GM18873 (cell line): ENCODE measurements at regions not wholly inside any gene's neighbourhood (a gene's known extent, or its start where the extent isn't known, plus 50 kb on each side); places are given as distances from the start of the nearest gene placed in this dataset.

ENCODE experiments used
- ATAC-seq: cut with Tn5 transposase; IDR thresholded peaks from one replicate; pipeline ENCODE4 v1.9.1; 2021; ENCODE audit warnings: mild to moderate bottlenecking, moderate library complexity, moderate number of reproducible peaks; ENCODE audit not compliant: unreplicated experiment, low FRiP score

DNA sequence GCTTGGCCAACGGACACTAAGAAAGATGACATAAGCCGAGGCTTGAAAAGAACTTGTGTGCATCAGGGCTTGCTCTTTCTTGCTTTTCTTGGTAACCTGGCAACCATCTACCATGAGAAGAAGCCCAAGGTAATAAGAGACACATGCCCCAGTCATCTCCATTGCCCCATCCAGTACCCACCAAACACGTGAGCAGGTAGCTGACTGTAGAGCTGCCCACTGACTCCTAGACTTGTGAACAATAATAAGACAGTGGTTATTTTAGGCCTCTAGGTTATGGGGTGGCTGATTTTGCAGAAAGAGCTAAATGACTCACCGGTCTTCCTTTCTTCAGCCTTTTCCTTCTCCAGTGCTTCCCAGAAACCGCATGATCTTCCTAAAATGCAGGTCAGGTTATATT is 105.0 kb upstream of the JUN start:
- ATAC-seq = no peak

DNA sequence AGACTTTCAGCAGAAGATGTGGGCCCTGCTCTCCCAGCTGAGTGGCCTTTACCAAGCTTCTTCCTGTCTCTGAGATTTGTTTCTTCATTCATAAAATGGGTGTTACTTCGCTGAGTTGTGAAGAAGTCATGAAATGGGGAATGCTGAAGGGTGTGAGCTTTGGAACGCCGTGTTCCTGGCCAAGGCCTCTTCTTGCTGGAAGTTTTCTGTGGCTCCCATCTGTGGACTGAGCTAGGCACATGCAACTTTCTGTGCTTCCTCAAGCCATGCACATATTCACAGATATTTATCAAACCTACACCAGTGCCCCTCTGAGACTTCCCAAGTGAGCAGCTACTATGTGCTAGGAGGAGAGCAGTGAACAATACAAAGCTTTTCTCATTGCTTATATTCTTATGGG is 106.3 kb upstream of the JUN start:
- no peak for ATAC-seq

DNA sequence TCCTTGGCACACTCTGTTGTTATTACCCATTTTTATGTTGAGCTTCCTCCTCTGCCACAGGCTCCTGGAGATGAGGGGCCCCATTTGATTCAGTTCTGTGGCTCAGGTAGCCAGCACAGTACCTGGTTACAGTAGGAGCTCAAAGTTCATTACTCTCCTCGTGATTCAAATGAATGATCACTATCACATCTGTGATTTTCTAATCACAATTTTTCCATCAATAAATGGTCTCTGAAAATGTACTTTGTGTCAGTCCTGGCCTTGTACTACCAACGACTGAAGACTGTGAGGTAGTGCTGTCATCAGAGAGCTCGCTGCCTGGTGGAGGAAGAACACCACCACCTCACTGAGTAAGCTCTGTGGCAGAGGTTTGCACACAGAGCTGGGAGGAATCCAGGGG is 106.8 kb upstream of the JUN start:
- ATAC-seq = no peak

DNA sequence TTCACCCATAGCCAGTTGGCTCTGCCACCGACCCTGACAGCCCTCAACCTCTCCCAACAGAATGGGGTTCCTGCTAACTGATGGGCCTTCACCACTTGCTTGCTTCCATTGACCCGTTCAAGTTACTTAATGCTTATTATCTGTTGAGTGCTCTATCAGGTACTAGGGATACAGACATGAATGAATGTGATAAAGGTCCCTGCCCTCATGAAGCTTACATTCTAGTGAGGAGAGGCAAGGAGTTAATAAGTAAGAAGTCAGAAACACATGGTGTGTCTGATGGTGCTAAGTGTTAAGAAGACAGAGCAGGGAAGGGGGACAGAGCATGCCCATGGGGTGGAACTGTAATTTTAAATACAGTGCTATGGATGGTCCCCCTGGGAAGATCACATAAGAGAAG is 107.5 kb upstream of the JUN start:
- ATAC-seq = no peak

DNA sequence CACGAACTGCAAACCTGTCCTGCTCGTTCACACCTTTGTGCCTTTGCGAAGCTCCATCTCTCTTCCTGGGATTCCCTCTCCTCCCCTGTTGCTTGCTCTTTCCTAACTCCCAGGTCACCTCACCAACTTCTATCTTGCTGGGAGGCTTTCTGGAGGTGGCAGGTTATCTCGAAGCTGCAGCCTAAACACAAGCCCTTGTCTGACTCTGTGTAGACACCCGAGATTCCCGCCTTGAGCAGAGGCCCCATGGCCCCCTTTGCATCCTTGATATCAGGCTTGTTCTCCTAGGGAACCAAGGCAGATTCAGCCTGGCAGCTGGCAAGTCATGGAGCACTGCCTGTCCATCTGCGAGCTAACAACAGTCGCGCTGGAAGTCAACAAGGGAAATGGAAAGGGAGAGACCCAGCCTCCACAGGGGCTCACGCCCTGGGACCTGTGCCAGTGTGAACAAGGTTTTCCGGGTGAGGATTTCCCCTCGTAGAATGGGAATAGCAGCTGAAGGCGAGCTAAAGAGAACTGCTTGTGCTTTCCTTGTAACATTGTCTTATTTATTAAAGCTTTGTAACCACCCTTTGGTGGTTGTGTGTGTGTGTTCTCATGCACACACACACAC is 109.5 kb upstream of the JUN start:
- ATAC-seq = no peak

DNA sequence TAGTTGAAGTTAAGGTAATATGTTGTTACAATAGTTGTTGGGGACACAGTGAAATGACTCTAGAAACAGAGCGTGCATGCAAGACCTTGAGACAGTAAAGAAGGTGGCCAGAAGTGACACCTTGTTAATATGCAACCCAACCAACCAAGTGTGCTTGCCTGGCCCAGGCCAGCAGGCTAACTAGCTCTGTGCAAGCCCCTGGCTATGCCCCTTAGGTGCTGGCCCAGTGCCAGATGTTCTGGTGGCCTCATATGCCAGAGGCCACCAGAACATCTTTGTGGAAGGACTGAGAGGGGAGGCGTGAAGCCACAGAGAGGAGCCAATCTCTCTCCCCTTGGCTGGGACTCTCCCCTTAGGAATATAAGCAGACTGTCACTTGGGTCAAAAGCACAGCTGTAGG is 111.2 kb upstream of the JUN start:
- no peak for ATAC-seq

DNA sequence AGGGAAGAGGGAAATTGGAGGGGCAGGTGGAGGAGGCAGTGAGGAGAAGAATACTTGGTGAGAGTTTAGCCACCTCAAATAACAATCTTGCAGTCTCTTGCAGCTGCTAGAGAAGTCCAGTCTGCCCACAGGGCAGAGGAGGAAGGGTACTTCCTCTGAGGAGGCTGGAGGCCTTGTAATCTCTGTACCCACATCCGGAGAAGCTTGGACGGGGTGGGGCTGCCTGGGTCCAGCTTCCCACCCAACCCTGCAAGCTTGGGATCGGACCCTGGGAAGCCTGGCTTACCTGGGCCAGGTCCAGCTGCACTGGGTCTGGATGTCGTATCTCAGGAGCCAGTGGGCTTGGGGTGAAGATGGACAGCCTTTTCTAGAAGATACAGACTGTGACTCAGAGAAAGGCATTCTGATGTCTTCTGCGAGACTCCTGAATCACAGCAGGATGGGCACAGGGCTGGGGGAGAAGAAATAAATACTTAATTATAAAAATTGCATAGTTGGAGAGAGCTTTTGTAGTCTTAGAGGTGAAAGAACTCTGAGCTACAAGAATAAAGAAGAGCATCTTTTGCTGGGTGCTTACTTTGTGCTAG is 111.8 kb upstream of the JUN start:
- no peak for ATAC-seq

DNA sequence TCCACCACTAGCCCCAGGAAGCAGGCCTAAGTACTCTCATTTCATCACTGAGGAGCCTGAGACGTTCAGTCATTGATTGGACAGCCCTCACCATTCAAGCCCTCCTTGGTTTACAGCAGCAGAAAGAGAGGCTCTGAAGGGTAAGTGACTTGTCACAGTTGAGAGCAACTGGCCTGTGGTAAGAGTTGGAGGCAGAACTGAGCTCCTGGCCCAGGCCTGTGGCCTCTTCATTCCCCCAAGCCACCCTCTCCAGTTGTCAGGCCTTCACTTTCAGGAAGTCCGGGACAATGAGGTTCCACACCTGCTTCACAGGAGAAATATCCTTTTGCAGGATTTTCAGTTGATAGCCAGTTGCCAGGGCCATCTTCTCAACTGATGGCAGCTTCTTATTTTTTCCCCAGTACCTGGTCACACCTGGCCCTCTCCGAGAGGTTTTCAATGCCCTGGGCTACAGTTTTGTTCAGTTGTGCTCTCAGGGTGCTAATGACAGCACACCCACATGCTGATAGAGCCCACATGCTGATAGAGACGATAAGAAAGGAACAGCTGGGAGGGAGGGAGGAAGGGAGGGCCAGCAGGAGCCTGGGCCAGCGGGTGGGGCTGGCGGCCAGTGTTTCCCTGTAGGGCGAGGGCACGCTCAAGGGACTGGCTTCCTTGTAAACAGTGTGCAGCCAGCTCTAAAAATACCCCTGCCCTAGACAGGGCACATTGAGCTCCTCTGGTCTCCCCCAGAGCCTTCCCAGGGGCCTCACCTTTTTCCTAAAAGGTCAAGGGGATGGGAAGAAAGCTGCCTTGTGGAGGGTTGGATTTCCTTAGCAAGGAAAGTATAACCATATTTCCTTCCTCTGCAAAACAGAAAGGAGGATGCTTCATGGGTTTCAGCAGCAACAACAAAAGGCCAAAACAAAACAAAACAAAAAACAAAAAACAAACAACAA is 112.7 kb upstream of the JUN start:
- ATAC-seq = no peak

DNA sequence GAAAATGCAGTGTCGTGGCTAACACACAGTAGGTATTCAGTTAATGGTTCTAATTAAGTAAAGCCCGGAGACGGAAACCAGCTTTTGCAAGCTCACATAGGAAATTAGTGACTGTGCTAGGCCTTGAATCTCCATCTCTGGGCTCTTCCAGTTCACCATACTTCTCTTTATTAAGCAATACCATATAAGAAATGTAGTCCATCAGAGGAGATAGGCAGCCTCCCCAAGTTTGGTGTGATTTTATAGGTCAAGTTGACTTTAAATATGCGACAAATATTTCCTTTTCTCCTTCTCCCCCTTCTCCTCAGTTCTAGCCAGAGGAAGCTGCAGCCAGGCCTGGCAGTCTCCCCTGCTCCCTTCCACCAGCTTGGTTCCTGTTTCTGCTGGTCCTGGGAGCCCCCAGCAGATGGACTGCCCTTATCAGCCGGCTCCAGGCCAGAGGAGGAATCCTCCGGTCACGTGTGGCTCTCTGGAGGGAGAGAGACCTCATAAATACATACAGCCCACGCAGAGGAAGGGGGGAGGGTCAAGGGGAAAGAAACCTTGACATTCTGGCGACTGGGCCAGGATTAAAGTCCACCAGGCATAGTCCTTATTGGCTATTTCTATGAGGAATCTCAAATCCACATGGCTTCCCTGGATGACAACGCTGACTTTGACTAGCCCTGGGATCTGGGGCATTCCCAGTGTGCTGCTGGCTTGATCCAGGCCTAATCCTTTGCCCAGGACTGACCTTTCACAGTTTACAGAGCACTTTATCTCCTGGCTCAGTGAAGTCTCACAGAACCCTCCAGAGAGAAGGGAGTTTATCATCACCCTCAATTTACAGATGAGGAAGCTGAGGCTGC is 115.1 kb upstream of the JUN start:
- ATAC-seq = no peak

DNA sequence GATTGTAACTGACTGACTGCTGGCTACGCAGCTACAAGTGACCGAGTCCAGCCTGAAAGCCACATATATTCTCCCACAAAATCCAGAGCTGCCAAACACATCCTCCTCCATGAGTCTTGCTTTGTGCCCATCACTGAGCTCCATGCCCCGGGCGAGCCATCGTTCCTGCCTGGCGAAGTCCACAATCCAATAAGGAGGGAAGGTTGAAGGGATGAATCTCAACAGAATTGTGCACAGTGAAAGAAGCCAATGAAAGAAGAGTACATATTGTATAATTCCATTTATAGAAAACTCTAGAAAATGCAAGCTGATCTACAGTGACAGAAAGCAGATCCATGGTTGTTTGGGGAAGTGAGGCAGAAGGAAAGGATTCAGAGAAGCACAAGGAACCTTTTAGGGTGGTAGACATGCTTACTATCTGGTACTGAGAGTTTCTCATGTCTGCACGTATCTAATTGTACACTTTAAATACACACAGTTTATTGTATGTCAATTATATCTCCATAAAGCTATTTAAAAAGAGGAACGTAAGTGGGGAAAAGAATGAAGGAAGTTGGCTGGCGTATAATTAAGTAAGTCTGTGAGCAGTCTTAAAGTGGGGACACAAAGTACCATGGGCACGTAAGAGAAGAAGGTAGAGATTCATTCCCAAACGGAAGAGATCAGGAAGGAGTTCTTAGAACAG is 115.9 kb upstream of the JUN start:
- ATAC-seq = no peak

DNA sequence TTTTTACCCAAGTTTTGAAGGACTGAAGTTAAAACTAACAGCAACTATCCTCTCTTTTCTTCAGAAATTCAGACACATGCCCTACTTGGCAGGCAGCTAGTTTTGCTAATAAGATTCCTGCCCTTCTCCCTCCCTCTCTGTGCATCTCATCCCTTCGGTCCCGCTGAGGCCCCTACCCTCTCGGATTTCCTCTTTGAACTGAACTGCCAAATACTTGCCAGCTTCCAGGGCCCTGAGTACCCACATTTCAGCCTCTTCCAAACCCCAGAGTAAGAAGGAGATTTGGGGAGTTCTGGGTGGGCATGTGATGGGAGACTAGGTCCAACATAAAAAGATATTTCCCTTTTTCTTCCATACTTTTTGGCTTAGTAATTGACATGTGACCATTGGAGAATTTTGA is 116.5 kb upstream of the JUN start:
- ATAC-seq = no peak

DNA sequence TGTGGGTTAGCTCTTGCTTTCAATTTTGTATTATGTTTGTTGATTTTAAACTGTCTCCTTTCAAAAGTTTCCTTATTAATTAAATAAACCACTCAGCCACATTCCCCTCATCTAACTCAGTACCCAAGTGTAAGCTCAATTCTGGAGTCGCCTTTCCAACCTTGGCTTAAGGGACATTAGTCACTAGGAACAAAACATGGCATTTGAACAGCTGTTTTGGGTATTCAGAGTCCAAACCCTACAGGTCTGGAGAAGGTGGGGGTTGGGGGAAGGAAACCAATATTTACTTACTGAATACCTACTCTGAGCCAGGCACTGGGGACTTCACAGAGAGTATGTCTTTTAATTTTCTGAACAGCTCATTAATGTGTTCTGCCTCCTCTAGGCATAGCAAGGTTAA is 117.2 kb upstream of the JUN start:
- ATAC-seq = no peak

DNA sequence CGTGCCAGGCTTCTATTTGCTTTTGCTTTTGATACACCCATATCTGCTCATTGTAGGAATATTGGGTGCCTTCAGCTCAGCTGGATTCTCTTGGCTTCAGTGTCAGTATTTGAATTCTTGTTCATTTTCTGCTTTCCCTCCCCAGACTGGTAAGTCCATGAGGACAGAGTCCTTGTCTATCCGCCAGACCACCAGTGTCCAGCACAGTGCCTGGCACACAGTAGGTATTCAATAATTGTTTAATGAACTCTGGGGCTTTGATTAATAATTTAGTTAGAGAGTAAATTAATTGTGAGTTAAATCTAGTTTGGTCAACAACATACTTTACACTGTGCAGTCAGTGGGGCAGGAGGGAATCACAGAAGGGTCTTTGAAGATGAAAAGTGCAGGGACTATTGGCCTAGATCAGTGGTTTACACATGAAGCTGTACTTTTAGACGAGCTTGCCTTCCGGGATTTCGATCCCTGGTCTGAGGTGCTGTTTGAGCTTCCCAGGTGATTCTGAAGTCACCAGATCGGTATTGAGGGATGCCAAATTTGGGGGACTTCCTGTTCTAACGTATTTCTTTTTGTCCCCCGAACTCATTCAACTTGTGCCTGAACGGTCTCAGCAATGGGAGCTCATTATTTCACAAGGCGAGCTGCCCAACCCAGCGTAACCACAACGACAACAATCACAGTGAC is 119.1 kb upstream of the JUN start:
- no peak for ATAC-seq

DNA sequence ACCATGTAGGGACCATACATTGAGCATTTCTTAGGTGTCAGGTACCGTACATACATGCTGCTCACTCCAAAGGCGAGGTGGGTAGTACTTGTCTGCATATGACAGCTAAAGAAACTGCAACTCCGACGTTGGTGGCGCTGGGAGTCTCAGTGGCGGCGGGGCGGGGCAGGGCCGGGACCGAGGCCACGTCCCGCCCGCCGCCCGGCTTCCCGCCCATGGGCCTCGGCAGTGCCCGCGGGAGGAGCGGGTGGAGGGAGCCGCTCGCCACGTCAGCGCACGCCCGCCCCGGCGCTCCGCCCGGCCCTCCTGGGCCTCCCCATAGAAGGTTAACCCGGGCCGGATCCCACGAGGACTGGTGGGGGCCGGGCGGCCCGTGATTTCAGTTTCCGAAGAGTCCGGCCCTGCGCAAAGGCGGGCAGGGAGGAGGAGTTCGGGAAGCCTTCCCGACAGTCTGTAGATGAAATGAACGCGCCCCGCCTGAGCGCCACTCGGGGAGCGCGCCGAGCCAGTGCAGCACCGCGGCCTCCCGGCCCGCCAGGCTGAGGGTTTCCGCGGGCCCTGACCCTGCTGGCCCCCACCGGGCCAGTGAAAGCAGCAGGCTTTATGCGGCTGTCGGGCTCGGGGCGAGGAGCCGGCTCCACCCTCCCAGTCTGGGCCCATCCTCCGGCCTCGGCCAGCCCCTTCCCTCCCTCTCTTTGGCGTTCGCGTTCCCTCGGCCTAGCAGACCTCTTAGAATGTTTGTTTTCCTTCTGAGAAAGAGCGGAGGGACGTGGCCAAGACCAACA is 119.9 kb upstream of the JUN start:
- peak; percentile 76 for ATAC-seq

DNA sequence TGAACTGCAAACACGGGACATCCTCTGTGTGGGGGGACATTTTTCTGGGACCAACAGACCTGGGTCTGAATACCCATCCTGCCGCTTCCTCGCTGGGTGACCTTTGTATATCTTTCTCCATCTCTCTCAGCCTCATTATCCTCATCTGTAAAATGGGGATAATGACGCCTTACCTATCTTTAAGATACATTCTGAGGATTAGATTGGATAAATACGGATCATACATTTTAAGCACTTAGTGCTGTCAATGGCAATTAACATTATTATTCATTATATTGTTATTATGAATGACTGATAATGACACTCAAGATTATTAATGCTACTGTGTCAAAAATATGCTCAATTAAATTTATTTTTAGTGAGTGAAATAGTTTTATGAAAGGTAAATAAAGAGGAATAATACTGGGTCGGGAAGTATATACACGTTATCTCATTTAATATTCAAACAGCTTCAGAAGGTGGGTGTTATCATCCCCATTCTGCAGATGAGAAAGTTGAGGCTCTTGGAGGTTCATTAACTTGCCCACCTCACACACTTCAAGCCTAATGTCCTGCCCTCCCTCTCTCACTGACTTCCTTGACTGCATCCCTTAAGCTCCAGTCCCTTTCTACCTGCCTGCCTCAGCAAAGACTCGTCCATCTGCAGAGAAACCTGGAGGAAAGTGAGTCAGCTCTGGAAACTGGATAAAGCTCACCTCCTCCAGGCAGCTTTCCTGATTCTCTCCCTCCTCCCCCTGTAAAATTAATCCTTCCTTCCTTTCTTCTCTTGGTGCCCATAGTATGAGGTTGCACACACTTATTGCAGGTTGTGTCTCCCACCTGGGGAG is 120.7 kb upstream of the JUN start:
- ATAC-seq = no peak

DNA sequence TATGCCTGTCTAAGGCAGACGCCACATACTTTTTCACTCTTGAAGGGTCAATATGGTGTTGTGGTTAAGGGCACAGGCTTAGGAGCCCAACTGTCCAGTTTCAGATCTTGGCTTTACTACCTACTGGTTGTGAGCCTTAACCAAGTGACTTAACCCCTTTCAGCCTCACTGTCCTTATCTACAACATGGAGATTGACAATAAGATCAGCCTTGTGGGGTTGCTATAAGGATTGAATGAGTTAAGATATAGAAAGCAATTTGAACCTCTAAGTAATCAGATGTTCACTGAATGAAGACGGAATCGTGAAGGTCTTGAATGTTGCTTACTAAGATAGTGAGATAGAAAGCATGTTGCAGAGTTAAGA is 121.3 kb upstream of the JUN start:
- ATAC-seq = no peak

DNA sequence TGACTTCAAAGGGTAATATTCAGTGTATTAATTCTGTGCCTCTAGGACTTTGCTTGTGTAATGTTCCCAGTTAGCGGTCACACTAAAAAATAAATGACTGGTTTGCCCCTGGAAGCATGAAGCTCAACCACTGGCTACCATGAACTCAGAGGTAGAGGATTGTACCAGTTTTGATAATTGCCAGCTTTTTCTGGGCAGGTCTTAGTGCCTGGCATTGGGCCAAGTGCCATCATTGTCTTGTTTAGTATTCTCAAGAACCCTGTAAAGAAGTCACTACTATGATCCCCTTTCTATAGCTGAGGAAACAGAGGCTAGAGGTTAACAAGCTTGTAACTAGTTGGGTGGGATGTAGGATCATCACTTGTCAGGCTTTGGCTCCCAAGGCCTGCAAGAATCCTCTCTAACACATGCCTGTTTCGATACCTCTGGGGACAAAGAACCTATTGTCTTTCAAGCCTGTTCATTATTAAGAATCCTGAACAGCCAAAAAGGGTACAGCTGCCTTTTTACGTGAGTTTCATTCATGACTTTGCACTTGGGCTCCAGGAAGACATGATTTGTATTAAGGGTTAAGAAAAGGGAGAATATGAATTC is 121.9 kb upstream of the JUN start:
- ATAC-seq = no peak

DNA sequence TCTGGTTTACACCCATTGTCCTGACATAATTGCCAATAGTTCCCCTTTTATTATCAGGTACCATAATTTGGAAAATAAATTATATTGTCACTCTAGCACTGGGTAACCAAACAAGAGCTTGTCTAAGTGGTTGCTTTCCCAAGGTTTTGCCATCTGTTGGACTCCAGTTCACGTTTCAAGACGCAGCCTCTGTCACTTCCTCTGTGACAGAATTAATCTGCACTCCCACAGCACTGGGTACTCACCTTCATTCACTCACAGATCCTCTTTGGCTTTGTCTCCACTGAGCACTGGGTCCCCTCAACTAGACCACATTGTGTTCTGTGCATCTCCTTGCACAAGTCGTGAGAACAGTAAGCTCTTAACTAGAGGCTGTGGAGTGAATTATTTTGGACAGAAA is 123.6 kb upstream of the JUN start:
- ATAC-seq = no peak
